ENCODE measurements at regions not wholly inside any gene's neighbourhood (a gene's known extent, or its start where the extent isn't known, plus 50 kb on each side); places are given as distances from the start of the nearest gene placed in this dataset.
"Not testable (repeated sequence)": the region's sequence is repeated elsewhere in the genome, so short reads cannot be mapped to it uniquely, and the experiment has no call there.

DNA sequence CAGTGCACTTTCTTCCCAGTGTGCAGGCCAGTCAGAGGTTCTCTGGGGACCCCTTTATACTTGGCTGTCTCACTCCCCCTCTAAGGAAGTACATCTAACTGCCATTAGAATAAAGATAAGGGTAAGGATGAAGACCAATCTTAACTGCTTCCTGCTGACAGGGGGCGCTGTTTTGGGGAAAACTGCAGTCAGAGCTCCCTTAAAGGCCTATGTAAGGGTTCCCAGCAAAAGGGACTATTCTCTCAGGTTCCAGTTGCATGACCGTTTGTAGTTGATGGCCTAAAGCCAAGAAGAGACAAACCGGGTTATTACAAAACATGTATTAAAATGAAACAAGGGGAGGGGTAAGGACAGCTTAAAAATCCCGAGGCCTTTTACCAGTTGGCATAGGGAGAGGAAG is 115.6 kb upstream of the SPIN4 start:
- no peak for DNase-seq (ENCODE audit: low read depth)

DNA sequence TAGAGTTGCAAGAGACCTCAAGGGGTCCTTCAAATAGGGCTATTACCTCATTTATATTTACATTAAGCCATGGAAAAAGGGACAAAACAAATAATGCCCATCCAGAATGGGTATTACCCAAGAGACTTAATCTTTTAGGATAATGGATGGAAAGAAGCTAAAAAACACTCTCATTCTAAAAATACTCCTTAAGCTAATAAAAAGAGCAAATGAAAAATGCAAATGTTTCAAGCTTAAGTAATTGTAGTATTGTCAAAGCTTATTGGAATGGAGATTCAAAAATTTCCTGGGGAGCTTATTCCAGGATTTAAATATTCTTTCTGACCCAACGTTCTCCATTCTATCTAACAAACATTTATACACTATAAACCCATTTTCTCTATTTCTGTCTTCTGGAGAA is 107.8 kb upstream of the SPIN4 start:
- no peak for DNase-seq (ENCODE audit: low read depth)

DNA sequence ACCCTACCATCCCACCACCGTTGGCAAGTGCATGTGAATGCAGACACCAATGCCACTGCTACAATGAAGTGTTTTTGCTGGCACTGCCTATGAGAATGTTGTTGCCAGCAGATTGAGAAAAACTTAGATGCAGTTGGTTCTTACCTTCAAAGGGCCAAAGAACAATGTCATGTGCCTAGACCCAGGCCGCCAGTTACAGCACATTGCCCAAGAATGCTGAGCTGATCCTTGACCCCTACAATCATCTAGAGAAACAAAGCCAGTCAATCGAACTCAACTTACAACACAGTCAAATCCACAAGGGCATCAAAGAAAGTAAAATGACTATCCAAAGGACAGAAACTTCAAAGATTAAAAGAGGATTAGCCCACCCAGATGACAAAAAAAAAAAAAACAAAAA is 102.4 kb upstream of the SPIN4 start:
- DNase-seq (ENCODE audit: low read depth): no peak

DNA sequence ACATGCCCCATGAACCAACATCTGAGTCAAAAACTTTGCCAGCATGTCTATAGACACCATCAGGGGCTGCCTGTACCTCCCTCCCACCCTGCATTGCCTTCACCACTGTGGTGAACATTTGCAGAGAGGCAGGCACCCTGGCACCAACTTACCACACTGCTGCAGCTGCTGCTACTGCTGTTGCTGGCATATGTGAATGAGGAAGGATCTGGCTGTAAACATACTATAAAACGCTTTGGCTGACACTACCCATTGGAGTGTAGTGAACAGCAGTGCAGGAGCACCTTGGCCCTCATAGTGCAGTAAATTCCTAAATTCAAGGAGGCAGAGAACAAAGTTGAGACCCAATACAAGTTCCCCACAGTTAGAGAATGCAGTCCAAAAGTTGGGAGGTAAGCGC is 90.6 kb upstream of the SPIN4 start:
- DNase-seq (ENCODE audit: low read depth): no peak

DNA sequence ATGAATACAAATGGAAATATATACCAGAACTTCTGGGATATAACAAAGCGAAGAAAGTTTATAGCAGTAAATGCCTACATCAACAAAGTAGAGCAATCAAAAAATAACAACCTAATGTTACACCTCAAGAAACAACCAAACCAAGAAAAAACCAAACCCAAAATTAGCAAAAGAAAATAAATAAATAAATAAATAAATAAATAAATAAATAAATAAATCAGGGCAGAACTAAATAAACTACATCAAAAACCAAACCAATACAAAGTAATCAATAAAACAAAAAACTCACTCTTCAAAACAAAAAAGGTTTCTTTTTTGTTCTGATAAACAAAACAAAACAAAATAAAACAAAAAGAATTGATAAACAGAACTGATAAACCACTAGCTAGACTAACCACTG is 88.4 kb upstream of the SPIN4 start:
- DNase-seq (ENCODE audit: low read depth): no peak

DNA sequence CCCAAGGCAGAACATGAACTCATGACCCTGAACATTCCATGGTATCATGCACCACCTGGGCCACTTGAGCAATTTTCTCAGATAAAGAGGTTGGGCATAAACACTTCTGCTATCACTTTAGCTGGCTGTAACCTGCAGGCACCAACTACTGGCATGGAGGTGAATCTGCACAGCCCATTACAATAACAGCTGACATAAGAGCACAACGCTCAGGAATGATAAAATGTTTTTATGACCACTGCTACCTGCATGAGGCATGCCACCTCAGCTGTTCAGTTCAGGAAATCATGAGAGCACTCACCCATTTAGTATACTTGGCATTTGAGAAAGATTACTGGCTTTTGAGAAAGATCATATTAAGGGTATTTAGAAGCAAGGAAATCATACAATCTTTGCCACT is 85.7 kb upstream of the SPIN4 start:
- DNase-seq (ENCODE audit: low read depth): no peak

DNA sequence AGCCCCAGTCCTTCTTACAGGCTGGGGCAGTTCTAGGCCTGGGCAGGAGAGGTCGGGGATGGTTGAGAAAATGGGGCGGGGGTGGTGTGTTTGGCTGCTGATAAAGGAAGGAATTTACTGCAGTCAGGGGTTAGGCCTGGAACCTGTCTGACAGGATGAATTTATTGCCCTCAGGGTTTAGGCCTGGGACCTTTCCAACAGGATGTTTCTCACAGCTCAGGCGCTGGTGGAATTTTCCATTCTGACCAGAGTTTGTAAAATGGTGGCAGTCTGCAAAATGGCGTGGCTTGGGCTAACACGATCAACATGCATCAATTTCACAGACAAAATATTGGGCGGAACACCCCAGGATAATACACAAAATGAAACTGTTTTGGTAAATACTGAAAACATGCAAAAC is 83.5 kb upstream of the SPIN4 start:
- no peak for DNase-seq (ENCODE audit: low read depth)

DNA sequence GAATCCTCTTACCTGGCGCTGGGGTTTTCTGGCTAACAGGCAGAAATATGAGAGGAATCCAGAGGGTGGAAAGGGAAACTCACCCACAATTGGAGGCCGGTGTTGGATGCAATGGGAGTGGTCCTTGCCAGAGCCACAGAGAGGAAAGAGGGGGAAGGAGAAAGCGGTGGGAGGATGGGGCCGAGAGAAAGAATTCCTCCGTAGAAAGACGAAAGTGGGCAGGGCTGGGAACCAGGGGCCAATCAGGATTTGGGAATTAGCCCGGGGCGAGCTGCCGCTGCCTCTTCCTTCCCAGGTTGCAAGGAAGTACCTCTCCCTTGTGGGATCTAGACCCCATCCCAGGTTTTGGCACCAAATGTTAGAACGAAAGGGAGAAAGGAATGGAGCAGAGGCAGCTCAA is 83.1 kb upstream of the SPIN4 start:
- DNase-seq (ENCODE audit: low read depth): no peak

DNA sequence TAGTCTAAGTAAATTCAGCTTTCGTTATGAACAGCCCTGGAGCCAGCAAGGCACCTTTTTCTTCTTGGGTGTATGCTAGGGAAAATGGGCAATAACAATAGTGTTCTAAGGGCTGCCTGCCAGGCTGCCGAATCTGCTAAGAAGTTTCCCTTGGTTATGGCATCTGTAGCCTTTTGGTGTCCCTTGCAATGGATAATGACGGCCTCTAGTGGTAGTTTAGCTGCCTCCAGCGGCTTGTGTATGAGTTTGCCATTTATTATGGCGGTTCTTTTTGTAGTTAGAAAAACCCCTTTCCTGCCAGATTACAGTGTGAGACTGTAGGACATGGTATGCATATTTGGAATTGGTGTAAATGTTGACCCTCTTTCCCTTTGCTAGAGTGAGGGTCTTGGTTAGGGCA is 78.9 kb upstream of the SPIN4 start:
- no peak for DNase-seq (ENCODE audit: low read depth)

DNA sequence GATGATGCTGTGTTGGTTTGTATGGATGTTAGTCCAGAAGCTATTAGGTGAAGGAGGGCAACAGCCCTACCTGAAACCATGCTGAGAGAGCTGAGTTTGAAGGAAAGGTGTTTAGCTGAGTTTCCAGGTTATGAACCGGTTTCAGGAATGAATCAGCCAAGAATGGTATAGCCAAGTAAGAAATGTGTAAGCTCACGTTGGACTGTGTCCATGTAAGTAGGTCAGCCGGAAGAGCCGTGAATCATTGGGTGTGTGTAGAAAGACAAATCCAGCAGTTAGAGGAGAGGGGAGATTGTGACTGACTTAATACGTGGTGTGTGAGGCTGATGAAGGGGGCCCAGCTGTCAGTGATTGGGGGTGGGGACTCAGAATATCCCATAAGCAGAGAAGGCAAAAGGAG is 77.2 kb upstream of the SPIN4 start:
- no peak for DNase-seq (ENCODE audit: low read depth)

DNA sequence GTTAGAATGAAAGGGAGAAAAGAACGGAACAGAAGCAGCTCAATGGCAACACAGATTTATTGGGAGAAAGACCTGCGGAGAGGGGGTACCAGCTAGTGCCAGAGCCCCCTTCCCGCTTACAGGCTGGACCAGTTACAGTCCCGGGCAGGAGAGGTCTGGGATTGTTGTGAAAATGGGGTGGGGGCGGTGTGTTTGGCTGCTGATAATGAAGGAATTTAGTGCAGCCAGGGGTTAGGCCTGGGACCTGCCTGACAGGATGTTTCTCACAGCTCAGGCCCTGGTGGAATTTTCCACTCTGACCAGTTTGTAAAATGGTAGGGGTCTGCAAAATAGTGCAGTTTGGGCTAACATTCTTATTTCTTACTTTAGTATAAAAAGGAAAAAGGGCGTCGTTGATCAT is 75.4 kb upstream of the SPIN4 start:
- DNase-seq (ENCODE audit: low read depth): no peak

DNA sequence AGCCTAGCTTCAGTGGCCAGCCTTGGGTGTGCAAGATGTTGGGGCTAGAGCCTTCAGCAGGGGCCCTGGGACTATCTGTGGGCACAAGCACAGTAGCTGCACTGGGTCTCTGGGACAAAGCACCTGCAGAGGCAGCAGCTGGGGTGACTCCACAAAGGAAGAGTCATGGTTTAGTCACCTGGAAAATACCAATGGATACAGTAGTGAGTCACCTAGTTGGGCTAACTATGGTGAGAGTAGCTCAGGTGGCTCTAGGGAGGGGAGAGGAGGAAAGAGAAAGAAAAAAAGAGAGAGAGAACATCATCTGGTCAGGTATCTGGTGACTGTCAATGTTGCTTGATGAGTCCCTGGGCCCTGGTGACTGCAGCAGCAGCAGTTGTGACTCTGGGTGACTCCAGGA is 72.9 kb upstream of the SPIN4 start:
- DNase-seq (ENCODE audit: low read depth): no peak

DNA sequence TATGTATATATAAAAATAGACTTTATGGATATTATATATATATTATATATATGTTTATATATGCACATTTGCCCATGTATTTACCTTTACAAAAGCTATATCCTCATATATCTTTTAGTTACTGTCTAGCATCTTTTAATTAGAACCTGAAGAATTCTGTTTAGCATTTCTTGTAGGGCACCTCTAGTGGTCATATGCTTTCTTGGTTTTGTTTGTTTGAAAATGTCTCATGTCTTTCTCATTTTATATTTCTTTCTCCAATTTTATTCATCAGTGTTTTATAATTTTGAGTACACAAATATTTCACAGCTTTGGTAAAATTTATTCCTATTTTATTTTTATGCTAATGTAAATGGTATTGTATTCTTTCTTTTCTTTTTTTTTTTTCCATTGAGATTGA is 70.3 kb upstream of the SPIN4 start:
- DNase-seq (ENCODE audit: low read depth): no peak

DNA sequence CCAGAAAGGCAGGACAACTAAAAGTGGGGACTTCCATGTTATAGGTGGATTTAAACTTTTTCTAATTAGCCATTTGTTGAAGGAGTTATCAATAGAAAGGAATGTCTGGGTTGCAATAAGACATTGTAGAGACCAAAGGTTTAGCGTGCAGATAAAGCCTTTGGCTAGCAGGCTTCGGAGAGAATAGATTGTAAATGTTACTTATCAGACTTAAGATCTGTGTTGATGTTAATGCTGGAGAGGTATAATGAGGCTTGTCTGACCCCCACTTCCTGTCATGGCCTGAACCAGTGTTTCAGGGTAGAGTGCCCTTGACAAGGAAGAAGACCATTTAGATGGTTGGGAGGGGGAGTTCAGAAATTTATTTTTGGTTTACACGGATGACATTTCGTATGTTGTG is 67.1 kb upstream of the SPIN4 start:
- DNase-seq (ENCODE audit: low read depth): no peak

DNA sequence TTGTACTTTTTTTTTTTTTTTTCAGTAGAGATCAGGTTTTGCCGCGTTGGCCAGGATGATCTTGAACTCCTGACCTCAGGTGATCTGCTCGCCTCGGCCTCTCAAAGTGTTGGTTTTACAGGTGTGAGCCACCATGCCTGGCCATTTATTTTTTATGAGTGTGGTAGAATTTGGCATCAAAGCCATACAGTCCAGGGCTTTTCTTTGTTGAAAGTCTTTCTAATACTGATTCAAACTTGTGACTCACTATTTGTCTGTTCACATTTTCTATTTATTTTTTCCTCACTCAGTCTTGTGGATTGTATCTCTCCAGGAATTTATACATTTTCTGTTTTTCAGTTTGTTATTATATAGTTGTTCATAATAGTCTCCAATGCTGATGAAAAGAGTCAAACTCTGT is 66.5 kb upstream of the SPIN4 start:
- DNase-seq (ENCODE audit: low read depth): no peak

DNA sequence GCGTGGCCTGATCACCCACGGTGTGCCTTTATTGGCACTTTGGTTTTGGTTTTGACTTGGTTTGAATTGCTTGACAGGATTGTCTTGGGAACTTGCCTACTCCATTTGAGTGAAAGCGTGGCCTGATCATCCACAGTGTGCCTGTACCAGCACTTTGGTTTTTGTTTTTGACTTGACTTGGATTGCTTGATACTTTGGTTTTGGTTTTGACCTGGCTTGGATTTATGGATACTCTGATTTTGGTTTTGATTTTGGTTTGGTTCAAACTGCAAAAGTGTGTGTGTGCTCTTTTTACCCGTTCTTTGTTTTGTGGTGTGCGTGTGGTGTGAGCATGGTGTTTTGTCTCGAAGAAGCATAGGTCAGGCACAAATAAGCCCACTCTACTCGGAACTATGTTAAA is 58.8 kb upstream of the SPIN4 start:
- not testable (repeated sequence) for DNase-seq (ENCODE audit: low read depth)

DNA sequence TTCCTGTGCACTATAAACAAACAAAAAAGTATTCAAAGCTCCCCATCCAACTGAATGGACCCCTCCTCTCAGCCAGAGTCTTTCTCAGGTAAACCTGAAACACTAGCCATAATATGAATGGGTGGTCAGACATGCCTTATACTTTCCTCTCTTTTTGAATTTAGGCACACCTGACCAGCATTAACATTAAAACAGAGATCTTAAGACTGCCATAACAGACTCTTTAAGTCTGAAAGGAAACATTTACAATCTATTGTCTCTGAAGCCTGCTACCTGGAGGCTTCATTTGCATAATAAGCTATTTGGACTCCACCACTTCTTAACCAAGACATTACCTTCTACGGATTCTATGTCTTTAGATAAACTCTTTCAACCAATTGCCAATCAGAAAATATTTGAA is 56.9 kb upstream of the SPIN4 start:
- DNase-seq (ENCODE audit: low read depth): no peak

DNA sequence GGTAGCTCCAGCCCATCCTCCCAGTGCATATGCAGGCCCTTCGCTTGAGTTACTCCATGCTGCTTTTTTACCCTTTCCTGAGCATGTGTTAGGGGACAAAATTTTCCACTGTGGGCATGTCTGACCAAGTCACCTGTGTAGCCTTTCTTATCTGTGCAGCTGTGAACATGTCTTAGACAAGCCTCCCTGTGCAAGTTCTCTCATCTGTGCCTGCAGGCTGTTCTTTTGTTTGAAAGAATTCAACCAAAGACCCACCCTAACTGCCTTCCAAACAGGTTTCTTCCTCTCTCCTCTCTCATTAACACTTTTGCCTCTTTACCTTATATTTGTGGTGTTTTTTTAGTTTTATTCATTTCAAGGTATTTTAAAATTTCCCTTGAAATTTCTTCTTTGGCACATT is 53.2 kb upstream of the SPIN4 start:
- no peak for DNase-seq (ENCODE audit: low read depth)

DNA sequence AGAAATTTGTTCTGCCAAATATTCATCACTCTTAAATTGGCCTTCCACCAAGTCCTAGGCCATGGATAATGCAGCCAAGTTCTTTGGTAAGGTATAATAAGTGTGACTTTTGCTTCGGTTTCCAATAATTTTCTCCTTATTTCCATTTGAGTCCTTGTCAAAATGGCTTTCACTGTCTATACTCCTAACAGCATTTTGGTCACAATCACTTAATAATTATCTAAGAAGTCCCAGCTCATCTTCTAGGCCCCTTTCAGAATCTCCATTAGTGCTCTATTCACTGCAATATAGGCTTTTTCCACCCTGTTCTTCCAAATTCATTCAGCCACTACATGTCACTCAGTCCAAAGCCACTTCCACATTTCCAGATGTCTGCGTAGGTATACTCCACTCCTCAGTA is 51.0 kb upstream of the SPIN4 start:
- no peak for DNase-seq (ENCODE audit: low read depth)

Data from stimulated activated CD8-positive, alpha-beta memory T cell treated with anti-CD3 and anti-CD28 coated beads, Interleukin-15, amount 100 ng/mL, for 24 hours (primary cell).